Upper lobe of right lung (tissue), 1 donor: ENCODE measurements at regions not wholly inside any gene's neighbourhood (a gene's known extent, or its start where the extent isn't known, plus 50 kb on each side); places are given as distances from the start of the nearest gene placed in this dataset.

Experiments used
- ATAC-seq: fragments of 200-7000 bp; cut with Tn5 transposase; one replicate; pipeline ENCODE4 v1.9.1; 2020; ENCODE audit warnings: mild to moderate bottlenecking, moderate library complexity
- DNase-seq: peaks from one replicate; pipeline ENCODE4 v3.0.0-alpha.2; 2020
- H3K27ac ChIP-seq: fragments of 200-600 bp; one replicate; pipeline ENCODE4 v1.8.0; 2022
- H3K27me3 ChIP-seq: fragments of 200-600 bp; one replicate; pipeline ENCODE4 v1.8.0; 2022; ENCODE audit warnings: mild to moderate bottlenecking
- H3K36me3 ChIP-seq: fragments of 200-600 bp; one replicate; pipeline ENCODE4 v1.8.0; 2022
- H3K4me1 ChIP-seq: fragments of 200-600 bp; one replicate; pipeline ENCODE4 v1.8.0; 2022
- H3K4me3 ChIP-seq: fragments of 200-600 bp; one replicate; pipeline ENCODE4 v1.8.0; 2022; ENCODE audit warnings: mild to moderate bottlenecking
- H3K9me3 ChIP-seq: fragments of 200-600 bp; one replicate; pipeline ENCODE4 v1.8.0; 2022
- CTCF ChIP-seq: fragments of 200-600 bp; IDR thresholded peaks from one replicate; pipeline ENCODE4 v1.8.0; 2022; ENCODE audit warnings: antibody characterized with exemption
- intact Hi-C: fragments of 100-400 bp; cut with DNase I; formaldehyde crosslinking; loops from one replicate; pipeline ENCODE4 v1.11.0; 2022
- donor health status: DM: no; HTN: yes; CAD: no; lungs with severe emphysema.

DNA sequence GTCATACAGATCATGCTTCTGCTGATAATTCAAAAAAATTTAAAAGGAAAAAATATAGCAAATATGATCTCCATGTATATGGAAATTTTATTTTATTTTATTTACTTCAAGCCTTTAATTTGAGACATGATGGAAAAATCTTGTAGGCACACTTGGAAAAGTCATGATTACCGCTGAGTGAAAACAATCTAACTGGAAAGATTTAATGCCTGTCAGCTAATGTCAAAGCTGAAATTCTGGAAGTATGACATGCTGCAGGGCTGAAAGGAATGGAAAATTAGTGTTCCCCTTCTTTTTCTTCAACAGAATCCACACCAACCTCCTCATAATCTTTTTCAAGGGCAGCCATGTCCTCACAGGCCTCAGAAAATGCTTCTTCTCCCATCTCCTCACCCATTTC, 58.2 kb downstream of the RPRM start:
- Histone ChIP-seq H3K27me3 (no peaks in the 10 kb centered on the region), H3K9me3 (no peaks in the 10 kb centered on the region), H3K36me3 (no peaks in the 10 kb centered on the region), H3K4me1 (no peaks in the 10 kb centered on the region), H3K27ac (no peak overlapping the region), H3K4me3 (no peak overlapping the region)
- intact Hi-C loops, result no loop called here
- no peak for TF ChIP-seq CTCF
- no peak for ATAC-seq
- no peak for DNase-seq

GRCh38 chr2:153417077-153417476, 61.5 kb downstream of the RPRM start:
- no peak for DNase-seq
- intact Hi-C loops, result no loop called here
- no peak overlapping the region for H3K4me3 ChIP-seq
- no peak overlapping the region for H3K27ac ChIP-seq
- TF ChIP-seq CTCF, result no peak
- H3K36me3 ChIP-seq, result no peaks in the 10 kb centered on the region
- H3K4me1 ChIP-seq, result no peaks in the 10 kb centered on the region
- H3K27me3 ChIP-seq, result no peaks in the 10 kb centered on the region
- H3K9me3 ChIP-seq, result no peaks in the 10 kb centered on the region
- ATAC-seq, result no peak

DNA sequence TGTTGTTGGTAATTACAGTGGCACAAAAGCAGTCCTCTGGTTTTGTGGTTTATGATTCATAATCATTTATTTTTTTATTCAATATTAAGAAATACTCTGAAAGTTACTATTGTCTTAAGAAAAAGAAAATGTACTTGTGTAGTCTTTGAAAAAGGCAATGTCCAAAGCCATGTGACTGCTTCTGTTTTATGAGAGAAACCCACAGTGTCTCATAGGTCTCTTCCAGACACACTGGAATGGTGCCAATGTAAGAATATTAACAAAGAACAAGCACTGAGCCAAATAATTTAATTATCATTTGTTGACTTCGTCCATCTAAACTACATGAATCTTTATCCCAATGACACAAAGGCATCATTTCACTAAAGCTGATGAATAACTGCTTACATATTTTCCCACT, 62.5 kb downstream of the RPRM start:
- H3K4me1 ChIP-seq, result no peaks in the 10 kb centered on the region
- no peak overlapping the region for H3K27ac ChIP-seq
- no peaks in the 10 kb centered on the region for H3K9me3 ChIP-seq
- no peak for TF ChIP-seq CTCF
- DNase-seq (no peak), ATAC-seq (no peak)
- intact Hi-C loops, result no loop called here
- no peaks in the 10 kb centered on the region for H3K27me3 ChIP-seq
- no peaks in the 10 kb centered on the region for H3K36me3 ChIP-seq
- no peak overlapping the region for H3K4me3 ChIP-seq

DNA sequence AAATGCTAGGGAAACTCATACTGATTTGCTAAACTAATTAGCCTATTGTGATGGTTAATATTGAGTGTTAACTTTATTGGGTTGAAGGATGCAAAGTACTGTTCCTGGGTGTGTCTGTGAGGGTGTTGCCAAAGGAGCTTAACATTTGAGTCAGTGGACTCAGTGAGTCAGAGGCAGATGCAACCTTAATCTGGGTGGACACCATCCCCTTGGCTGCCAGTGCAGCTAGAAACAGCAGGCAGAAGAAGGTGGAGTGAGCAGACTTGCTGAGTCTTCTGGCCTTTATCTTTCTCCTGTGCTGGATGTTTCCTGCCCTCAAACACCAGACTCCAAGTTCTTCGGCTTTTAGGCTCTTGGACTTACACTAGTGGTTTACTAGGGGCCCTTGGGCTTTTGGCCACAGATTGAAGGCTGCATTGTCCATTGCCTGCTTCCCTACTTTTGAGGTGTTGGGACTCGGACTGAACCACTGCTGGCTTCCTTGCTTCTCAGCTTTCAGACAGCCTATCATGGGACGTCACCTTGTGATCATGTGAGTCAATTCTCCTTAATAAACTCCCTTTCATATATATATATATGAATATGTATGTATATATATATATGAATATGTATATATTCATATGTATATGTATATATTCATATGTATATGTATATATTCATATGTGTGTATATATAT, 69.7 kb downstream of the RPRM start:
- Histone ChIP-seq H3K4me1 (no peaks in the 10 kb centered on the region), H3K27me3 (no peaks in the 10 kb centered on the region), H3K27ac (no peak overlapping the region), H3K4me3 (no peak overlapping the region), H3K36me3 (no peaks in the 10 kb centered on the region), H3K9me3 (no peaks in the 10 kb centered on the region)
- TF ChIP-seq CTCF, result no peak
- intact Hi-C loops, result no loop called here
- no peak for ATAC-seq
- no peak for DNase-seq

DNA sequence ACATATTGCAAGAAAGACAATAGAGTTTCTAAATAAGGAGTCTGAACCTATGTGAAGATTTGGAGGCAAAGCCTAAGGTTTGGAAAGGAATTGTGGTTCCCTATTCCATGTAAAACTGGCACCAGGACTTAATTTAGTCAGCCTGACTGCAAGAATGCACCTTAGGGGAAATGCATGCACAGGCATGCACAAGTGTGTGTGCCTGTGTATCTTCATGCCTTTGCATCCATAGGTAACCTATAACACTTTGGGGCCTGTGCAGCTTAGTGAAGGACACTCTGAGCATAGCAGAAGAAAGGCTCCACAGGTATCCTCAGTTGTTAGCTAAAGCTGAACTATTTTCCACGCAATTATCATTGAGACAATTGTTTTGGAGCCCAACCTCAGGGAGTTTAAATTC, 73.4 kb downstream of the RPRM start:
- no peaks in the 10 kb centered on the region for H3K27me3 ChIP-seq
- H3K27ac ChIP-seq, result no peak overlapping the region
- no peaks in the 10 kb centered on the region for H3K36me3 ChIP-seq
- intact Hi-C loops, result no loop called here
- no peaks in the 10 kb centered on the region for H3K4me1 ChIP-seq
- H3K9me3 ChIP-seq, result no peaks in the 10 kb centered on the region
- H3K4me3 ChIP-seq, result no peak overlapping the region
- DNase-seq (no peak), ATAC-seq (no peak)
- TF ChIP-seq CTCF, result no peak

- ATAC-seq, result no peak
- intact Hi-C loops, result no loop called here
- TF ChIP-seq CTCF, result no peak
- H3K27me3 ChIP-seq, result no peaks in the 10 kb centered on the region
- no peak overlapping the region for H3K4me3 ChIP-seq
- H3K27ac ChIP-seq, result no peak overlapping the region
- DNase-seq, result no peak
- no peaks in the 10 kb centered on the region for H3K4me1 ChIP-seq
- no peaks in the 10 kb centered on the region for H3K9me3 ChIP-seq
- no peaks in the 10 kb centered on the region for H3K36me3 ChIP-seq
Measured at GRCh38 chr2:153404792-153405191, 73.8 kb downstream of the RPRM start.
